ENCODE measurements at regions not wholly inside any gene's neighbourhood (a gene's known extent, or its start where the extent isn't known, plus 50 kb on each side); places are given as distances from the start of the nearest gene placed in this dataset.

- DNase-seq, result no peak
These were observed 402.2 kb upstream of the USP15 start for GRCh38 chr12:61857968-61858367.

DNA sequence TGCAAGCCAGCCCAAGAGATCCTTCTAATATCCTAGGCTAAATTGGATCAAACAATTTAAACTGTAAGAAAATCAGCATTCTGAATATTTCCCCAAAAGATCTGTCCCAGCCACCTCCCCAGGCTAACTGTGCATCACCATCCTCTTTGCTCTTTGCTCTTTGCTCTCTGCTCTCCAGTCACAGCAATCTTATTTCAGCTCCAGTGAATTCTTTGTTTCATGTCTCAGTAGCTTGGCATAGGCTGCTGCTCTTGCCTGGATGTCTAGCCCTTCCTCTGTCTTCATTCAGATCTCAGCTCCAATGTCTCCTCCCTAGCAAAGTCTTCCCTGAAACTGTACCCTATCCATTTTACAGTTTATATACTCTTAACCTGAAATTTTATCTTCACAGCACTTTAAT is 399.8 kb upstream of the USP15 start:
- DNase-seq, result no peak

DNA sequence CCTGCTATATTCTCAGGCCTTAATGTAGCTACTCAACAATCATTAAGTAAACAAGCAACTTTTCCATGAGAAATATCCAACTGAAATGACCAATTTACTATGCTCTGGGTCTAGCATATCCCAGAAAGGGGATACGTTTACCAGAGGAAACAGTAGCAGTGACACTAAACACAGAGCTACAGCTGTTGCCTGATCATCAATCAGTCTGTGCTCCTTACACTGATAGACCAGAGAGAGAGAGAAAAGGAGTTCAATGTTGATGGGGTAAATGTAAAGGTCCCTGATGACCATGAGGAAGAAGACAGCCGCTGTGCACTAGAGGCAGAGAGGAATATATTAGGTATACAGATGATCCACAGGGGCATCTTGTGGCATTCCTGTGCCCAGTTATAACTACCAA is 397.2 kb upstream of the USP15 start:
- DNase-seq, result no peak

DNA sequence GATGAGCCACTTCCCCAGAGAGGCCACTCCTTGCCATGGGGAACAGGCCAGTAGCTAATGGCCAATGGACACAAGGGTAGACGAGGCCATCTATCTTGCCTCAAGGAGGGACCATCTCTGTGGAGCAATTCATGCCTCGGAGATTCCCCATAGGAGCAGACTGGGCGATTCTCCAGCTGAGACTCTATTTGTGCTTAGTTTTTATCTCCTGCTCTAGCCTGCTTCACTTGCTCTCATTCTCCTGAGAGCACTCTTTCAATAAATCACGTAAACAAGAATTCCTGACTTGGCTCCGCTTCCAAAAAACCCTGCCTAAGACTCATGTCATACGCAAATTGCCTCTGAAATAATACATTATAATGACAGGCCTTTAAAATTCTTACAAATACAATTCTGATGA is 396.4 kb upstream of the USP15 start:
- DNase-seq, result no peak

- no peak for DNase-seq
These were observed 390.4 kb upstream of the USP15 start for GRCh38 chr12:61869796-61870195.

GRCh38 chr12:61870658-61871484 is 389.3 kb upstream of the USP15 start:
- DNase-seq, result peak; percentile 45 to 56

GRCh38 chr12:61871485-61871810 is 388.8 kb upstream of the USP15 start:
- DNase-seq, result peak in 1 of 2 donors; percentile 12

DNA sequence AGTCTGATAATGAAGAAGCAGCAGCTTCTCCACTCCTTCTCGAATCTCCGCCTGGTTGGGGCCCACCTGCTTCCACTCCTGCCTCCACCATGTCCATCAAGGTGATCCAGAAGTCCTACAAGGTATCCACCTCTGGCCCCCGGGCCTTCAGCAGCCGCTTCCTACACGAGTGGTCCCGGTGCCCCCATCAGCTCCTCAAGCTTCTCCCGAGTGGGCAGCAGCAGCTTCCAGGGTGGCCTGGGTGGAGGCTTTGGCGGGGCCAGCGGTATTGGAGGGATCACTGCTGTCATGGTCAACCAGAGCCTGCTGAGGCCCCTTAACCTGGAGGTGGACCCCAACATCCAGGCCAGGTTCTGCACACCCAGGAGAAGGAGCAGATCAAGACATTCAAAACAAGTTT is 381.0 kb upstream of the USP15 start:
- no peak for DNase-seq

GRCh38 chr12:61880186-61880585 is 380.0 kb upstream of the USP15 start:
- DNase-seq, result no peak

- DNase-seq, result peak; percentile 10 to 27
These were observed 368.6 kb upstream of the USP15 start for GRCh38 chr12:61891632-61892031.

DNA sequence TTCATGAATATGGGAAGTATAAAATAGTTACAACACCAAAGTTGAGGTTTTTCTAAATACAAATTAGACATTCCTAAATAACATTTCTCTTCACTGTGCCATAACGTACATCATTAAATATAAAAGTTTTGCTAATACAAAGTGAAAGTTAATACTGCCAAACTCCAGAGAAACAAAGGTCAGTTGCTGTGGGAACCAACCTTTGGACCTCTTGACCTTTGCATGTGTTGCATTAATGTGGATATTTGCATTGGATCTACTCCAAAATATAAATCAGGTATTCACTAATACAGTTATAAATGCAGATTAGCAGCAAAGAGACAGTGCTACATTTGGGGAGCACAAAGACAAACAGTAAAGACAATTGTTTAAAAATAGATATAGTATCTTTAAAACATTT is 366.0 kb upstream of the USP15 start:
- DNase-seq, result no peak

DNA sequence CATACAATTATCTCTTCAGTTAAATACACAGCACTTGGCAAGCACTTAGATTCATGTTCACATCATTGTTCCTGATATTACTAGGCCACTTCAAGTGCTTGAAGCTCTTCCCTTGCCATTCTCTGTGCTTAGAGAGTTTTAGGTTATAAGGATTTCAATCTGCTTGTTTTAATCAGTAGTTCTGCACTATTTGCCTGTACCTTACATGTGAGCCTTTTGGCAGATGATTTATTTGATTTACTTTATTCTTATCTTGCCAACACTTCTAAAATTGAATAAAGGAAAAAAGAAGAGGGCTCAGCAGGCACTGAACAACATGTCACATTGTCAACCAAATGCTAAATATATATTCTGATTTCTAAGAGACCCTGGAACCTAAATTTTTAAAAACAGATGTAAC is 363.8 kb upstream of the USP15 start:
- no peak for DNase-seq

- no peak for DNase-seq
These were observed 357.8 kb upstream of the USP15 start for GRCh38 chr12:61902403-61902802.

DNA sequence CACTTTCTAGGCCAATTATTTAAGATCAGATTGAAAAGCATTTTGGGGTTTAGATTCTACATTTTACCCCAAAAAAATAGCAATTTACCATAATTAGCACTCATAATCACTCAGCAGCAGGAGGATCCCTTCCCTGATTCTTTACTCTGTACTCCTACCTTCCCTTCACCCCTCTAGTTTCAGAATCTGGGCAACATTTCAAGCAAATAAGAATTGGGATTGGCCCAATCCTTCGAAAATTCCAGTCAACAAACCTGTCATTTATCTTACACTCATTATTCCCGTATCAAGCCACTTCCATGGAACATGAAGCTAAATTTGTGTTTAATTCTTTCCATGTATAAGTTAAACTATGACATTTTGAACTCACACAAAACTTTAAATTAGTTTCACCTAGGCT is 349.1 kb upstream of the USP15 start:
- DNase-seq, result no peak

GRCh38 chr12:61915420-61915819 is 344.8 kb upstream of the USP15 start:
- peak; percentile 78 to 87 for DNase-seq

- no peak for DNase-seq
These were observed 343.4 kb upstream of the USP15 start for GRCh38 chr12:61916831-61917230.

DNA sequence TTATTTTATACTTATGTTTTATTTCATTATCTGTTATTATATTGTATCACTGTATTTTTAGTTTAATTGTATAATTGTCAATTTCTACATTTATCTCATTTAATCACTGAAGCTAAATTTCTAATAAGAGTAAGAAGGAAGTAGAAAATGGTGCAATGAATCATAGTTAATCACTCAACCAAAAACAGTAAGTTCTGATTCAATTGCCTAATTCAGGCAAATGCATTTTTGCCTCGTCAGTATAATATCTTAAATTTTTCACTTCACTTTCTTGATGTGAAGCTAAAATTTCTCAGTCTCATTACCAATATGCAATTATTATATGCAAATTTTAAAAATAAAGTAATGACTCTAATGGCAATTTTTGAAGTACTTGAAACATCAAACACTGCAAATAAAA is 340.5 kb upstream of the USP15 start:
- DNase-seq, result peak; percentile 18 to 35

DNA sequence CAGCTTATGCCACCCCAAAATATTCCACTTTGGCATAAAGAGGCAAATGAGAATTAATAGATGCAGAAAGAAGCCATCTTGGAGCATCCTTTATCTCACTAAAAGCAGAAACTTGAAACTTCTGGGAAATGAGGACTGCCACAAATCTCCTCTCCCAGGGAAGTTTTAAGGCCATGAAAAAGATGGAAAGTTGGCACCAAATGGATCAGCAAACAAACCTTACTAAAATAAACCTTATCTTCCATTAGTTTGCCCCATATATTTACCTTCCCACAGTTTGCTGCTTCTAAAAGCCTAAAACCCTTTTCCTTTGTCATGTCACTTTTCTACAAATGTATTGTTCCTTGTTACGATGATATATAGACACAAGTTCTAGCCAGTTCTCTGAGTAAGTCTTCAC is 340.0 kb upstream of the USP15 start:
- DNase-seq, result no peak

GRCh38 chr12:61923152-61923551 is 337.1 kb upstream of the USP15 start:
- no peak for DNase-seq

DNA sequence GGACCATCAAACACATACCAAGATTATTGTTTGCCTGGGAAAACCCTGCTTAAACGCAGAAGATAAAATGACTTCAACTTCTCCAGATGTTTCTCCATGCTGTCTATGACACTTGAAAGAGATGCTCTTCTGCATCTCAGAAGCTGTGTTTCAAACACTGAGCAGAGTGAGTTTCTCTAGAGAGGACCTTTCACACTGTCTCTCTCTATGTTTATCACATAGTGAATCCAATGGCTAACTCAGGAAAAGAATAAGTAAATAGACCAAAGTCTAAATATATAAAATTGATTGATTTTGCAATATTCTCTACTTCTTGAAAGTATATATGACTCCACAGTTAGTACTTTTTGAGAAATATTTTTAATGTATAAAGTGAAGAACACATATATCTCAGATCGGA is 325.6 kb upstream of the USP15 start:
- no peak for DNase-seq

DNA sequence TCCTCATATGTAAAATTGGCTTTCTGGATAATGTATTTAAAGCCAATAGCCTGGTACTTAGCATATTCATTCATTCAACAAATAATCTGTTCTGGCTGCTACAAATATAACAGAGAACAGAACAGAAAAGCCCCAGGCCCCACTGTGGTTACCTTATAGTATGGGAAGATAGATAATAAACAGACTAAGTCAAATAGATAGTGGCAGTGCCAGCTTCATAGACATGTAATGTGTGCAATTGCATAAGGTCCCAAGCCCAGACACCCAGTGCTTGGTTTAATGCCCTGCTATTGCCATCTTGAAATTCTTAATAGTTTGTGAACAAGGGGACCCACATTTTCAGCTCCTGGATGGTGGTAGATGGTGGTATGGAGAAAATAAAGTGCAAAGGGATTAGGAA is 320.2 kb upstream of the USP15 start:
- no peak for DNase-seq

DNA sequence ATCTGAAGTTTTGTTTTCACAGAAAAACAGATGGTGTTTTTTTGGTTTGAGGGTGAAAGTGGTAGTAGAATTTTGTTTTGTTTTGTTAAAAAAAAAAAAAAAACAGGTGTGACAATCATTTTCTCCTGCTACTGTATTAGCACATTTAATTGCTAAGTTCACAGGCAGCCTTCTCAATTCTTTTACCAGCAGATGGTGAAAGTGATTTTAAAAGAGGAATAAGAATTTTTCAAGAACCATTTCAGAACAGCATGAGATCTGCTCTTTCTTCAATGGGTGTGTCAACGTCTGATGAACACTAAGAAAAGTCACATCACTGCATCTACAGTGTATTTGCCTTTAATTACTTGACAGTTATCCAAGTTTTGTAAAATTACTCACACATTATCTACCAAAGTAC is 303.7 kb upstream of the USP15 start:
- DNase-seq, result no peak

DNA sequence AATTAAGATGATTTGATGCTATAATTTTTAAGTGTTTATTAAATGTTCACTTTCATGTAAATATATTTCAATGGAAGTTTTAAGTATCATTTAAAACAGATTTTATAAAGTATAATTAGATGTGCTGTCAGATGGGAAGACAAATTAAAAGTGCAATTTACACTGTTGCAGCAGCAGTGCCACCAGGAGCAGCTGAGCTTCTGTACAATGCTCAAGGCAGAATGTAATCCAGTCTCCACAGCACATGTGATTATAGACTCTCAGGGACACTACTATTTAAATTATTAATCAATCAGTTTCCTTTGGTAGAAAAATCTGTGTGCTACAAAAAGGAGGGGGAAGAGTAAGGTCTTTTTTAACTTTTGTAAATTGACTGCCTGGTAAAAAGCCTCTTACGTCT is 285.7 kb upstream of the USP15 start:
- no peak for DNase-seq

DNA sequence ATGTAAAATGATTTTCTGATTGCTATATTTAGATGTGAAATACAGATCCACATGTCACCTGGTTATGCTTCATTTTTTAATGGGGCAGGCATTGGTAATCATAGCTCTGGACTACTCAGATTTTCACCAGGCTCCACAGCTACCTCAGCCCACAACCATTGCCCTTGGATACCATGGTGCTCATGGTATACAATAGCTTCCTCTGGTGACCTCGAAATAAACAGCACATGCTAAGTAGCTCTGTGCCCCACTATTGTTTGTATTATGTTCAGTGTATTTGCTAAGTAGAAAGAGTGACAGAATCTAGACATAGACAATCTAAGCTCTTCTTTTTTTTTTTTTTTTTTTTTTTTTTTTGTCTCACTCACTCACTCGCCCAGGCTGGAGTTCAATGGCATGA is 274.4 kb upstream of the USP15 start:
- DNase-seq, result no peak

DNA sequence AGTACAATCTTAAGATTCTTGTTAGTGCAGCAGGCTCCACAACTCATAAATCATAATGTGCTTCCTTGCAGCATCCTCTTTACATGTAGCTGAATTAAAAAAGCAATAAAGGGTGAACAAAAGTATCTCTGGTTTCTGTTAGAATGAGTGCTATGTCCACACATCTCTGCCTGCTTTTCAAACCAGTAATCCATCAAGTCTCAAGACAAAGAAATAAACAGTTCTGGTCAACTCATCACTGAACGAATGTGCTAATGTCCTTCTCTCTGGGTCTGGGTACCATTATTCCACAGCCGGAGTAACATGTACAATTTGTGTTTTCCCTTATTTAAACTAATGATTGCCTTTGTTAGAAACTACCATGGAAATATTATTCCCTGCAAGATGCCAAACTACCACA is 273.0 kb upstream of the USP15 start:
- no peak for DNase-seq

All from inflammatory macrophage treated with lipopolysaccharide for 1 hour (primary cell).